Left kidney (tissue), 1 donor: ENCODE measurements at regions not wholly inside any gene's neighbourhood (a gene's known extent, or its start where the extent isn't known, plus 50 kb on each side); places are given as distances from the start of the nearest gene placed in this dataset.
A peak's percentile ranks its signal among the peaks of the same experiment; 100 is the strongest.

Experiments used
- DNase-seq: peaks from one replicate; pipeline ENCODE4 v3.0.0-alpha.2; 2013

- no peak for DNase-seq
Measured at GRCh38 chrX:39296472-39296871, 495.2 kb downstream of the MID1IP1 start.

- DNase-seq = no peak
Measured at GRCh38 chrX:39298821-39299220, 497.6 kb downstream of the MID1IP1 start.

GRCh38 chrX:39299615-39300014 lies 498.4 kb downstream of the MID1IP1 start:
- no peak for DNase-seq

DNA sequence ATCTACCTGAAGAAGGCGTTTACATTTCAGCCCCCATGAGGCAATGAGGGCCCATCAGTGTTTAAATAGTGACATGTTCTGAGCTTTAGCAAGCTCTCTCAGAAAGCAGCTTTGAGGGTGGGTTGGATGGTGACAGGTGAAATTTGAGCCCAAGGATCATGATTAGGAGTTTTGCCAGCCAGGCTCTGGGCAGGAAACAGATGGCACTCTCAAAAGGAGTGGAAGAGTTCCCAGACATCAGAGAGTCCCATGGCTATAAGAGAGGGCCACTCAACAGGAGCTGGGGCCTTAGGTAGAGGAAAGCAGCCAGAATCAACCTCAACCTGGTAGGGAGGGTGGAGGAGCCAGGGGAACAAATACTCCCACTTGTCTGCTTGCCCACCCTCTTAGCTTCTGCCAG lies 499.8 kb downstream of the MID1IP1 start:
- DNase-seq = no peak

- no peak for DNase-seq
Measured at GRCh38 chrX:39302838-39303237, 501.6 kb downstream of the MID1IP1 start.

- no peak for DNase-seq
Measured at GRCh38 chrX:39304746-39305145, 503.5 kb downstream of the MID1IP1 start.

GRCh38 chrX:39307488-39307887 lies 506.2 kb downstream of the MID1IP1 start:
- no peak for DNase-seq

DNA sequence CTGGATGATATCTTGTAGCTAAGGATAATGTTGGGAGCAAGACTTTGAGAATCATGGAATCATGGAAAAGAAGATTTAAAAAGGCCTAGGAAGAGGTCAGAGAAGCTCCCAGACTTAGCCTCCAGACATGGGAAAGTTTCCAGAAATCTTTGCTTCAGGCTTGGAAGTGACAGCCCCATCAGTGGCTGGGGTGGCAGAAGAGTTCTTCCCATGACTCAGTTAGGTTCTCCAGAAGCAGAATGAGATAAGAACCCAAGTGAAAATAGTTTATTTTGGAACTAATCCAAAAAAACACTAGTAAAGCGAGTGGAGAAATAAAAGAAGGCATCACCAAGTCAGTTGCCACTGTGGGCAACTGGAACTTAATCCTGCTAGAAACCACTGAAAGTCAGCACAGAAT lies 506.9 kb downstream of the MID1IP1 start:
- no peak for DNase-seq

- DNase-seq = no peak
Measured at GRCh38 chrX:39309018-39309635, 507.9 kb downstream of the MID1IP1 start.

DNA sequence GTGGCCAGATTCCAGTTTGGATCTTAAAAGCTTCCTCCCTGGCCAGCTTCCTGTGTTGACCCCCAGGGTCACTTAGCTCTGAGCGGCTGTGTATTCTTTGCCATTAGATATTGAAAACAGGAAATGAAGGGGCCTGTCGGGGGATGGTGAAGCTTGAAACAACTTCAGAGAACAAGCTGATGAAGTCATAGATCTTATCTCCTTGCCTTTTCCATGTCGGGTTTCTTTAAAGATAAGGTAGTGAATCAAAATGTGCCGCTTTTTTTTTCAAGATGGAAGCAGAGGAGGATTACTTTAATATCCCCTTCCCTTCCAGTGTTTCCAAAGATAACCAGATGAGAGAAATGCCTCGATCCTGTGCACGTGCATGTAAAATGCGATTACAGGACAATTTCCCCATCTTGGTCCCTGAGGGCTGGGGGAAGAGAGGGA lies 508.5 kb downstream of the MID1IP1 start:
- peak; percentile 45 for DNase-seq

DNA sequence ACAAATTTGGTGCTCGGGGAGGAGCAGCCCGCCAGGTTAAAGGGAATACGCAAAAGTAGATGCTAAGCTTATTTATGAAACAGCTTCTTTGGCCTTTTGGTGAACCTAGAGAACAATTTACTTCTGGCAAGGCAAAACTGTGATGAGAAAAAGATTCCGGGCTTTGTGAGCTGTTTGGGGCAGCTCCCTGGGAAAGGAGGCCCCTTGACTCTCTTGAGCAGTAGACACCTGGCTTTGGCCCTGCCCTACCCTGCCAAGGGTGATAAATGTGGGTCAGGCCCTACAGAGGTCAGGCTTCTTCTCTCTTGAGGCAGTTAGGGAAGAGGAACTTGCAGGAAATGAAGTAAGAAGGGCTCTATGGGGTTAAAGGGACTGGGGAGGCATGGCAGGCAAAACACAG lies 509.6 kb downstream of the MID1IP1 start:
- no peak for DNase-seq

DNA sequence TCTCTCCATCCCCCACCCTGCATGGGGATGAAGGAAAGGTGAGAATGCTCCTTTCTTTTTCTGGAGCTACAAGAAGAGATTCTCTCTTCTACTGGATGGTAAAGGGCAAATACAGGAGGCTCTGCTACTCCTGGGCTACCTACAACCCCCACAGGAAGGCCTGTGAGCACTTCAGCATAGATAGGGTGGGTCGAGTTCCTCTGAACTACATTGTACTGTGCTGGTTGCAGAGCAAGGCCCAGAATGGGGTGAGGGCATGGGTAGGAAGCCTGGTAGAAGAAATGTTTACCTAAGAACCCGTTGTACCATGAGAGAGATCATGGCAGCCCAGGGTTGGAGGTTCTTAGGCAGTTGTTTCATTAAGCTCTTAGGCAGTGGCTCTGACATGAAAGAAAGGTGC lies 510.4 kb downstream of the MID1IP1 start:
- no peak for DNase-seq

DNA sequence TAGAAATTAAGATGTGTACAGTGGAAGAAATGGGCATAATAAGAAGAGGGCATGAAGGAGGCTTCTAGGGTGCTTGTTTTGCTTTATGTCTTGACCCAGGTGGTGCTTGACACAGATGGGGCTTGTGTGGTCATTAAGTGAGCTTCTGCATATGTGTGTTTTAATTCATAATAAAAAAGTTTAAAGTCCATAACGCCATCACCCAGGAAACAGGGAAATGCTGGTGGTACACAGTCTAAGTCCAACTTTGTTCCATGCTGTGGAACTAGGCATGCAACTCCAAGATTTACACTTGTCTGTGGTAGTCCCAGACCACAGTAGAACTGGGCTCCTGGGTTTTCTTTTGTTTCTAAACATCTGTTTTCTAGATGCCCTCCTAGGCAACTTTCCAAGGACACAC lies 511.9 kb downstream of the MID1IP1 start:
- DNase-seq = no peak

GRCh38 chrX:39318506-39319343 lies 517.5 kb downstream of the MID1IP1 start:
- peak; percentile 28 for DNase-seq

DNA sequence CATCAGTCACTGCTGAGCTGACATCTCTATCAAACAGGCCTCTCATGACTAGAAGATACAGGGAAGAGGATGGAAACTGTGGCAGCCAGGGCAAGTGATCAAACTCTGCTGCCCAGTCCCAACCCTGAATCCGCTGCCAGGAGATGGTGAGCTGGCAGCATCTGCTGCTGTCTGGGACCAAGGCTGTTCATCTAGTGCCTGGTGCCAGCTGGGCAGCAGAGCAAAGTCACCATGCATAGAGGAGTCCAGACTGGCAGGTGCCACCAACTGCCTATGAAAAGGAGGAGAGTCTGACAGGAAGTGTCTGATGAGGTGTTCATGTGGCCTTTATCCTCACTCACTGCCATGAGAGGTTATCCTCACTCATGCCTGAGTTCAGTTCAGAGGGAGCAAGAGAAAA lies 518.9 kb downstream of the MID1IP1 start:
- DNase-seq = no peak

DNA sequence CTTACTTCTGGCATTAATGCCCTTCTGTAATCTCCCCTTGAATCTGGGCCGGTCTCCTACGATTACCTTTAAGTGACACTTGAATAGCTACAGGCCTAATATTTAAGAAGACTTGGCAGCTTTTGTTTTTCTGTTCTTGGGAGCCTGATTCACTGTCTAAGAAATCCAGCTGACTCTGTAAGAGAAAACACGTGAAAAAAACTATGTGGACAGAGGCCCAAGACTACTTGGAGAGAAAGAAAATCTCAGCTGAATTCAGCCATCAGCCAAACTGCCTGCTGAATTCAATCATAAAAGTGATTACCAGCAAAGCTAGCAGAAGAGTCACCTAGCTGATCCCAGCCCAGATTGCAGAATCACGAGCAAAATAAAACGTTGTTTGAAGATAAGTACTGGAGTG lies 521.2 kb downstream of the MID1IP1 start:
- no peak for DNase-seq

DNA sequence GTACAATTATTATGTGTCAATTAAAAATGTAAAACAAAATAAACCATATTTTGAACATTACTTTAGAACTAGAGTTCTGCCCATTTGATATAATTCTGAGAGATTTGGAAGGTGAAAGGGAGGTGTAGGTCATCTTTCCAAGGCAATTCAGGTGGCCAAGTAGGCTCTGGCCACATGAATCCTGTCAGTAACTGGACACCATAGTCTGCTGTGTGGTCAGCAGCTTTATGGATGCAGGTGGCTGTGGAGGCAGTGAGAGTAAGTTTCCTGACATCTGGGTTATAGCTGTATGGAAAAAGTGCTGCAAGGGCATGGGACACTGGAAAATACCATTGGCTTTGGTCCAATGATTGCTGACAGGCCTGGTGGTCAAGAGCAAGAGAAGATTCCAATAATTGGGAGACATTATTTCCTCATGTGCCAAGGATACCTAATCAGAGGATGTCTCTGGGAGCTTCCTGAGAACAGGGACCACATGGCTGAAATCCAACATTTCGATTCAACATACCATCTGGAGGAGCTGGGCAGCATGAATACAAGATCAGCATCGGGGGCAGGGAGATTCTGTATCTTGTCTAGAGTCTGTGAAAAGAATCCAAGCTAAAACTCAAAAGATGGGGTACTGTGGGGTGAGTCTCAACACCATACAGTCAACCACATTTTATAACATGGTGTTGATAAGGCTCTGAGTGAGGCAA lies 523.1 kb downstream of the MID1IP1 start:
- DNase-seq = no peak

GRCh38 chrX:39327255-39327654 lies 526.0 kb downstream of the MID1IP1 start:
- no peak for DNase-seq

DNA sequence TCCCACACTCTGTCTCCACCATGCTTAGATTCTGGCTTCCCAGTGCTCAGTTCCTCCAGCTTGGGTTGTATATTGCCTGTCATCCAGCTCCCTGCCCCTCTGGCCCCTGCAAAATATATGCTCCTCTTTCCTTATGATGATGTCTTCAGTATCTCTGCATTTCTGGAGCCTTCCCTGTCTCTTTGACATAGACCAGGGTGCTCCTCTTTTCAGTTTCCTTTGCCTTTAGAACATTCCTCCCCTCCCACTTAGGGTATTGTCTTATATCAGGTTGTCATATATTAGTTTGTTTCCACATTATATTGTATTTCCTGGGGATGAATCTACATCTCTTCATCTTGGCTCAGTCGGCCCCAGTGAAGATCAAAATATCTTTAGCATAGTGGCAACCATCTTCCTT lies 526.4 kb downstream of the MID1IP1 start:
- DNase-seq = no peak

- DNase-seq = no peak
Measured at GRCh38 chrX:39328661-39329060, 527.4 kb downstream of the MID1IP1 start.

- no peak for DNase-seq
Measured at GRCh38 chrX:39331082-39331704, 529.9 kb downstream of the MID1IP1 start.

- no peak for DNase-seq
Measured at GRCh38 chrX:39333451-39333850, 532.2 kb downstream of the MID1IP1 start.
